HCT116 (cell line): ENCODE measurements at regions not wholly inside any gene's neighbourhood (a gene's known extent, or its start where the extent isn't known, plus 50 kb on each side); places are given as distances from the start of the nearest gene placed in this dataset.

Experiments
- ATAC-seq: fragments of 200-7000 bp; cut with Tn5 transposase; 2 replicates; pipeline ENCODE4 v1.9.1; 2020; ENCODE audit warnings: mild to moderate bottlenecking, moderate library complexity
- BruUV-seq: library from RNA; stranded (reverse); fragments of 400-500 nt; replicated peaks from 2 replicates; lab custom pipeline; 2021; lab: Mats Ljungman, UMichigan
- CTCF ChIA-PET: fragments of 300-600 bp; sonication (Branson Sonifier 250); formaldehyde crosslinking; loops from one replicate; lab custom pipeline; 2021; ENCODE audit warnings: antibody characterized with exemption; lab: Charles Lee
- POLR2A ChIA-PET: fragments of 300-600, 350-600 bp; sonication (Branson Sonifier 250); formaldehyde crosslinking; loops from one replicate; lab custom pipeline; 2021; ENCODE audit warnings: antibody characterized with exemption; lab: Charles Lee
- RAD21 ChIA-PET, 2 experiments: fragments of 300-600 bp; sonication (Branson Sonifier 250); formaldehyde crosslinking; loops; one replicate each; lab custom pipeline; 2023; ENCODE audit warnings: low total read pairs in 2 of 2; ENCODE audit not compliant: uncharacterized antibody in 2 of 2, unreplicated experiment in 2 of 2, low non-redundant PET in 1 of 2; lab: Charles Lee
- DNase-seq: peaks from one replicate; pipeline ENCODE4 v3.0.0-alpha.2; 2010; ENCODE audit warnings: low read depth, low spot score
- H2AFZ ChIP-seq: fragments of 200-600 bp; shearing (Covaris generic), sonication (generic); 2 replicates; pipeline ENCODE4 v1.6.1; 2017; ENCODE audit warnings: low read depth, mixed run types, mixed read lengths, antibody characterized with exemption, low read length; ENCODE audit not compliant: poor library complexity, severe bottlenecking
- H3K27ac ChIP-seq: 2 replicates; pipeline ENCODE4 v1.5.1; 2012; ENCODE audit warnings: low read depth, low read length
- H3K27me3 ChIP-seq: fragments of 200-600 bp; sonication (generic); 2 replicates; pipeline ENCODE4 v1.6.1; 2016; ENCODE audit warnings: mixed run types, low read length, mixed read lengths; ENCODE audit not compliant: insufficient read depth
- H3K36me3 ChIP-seq, 2 experiments: fragments of 200-500 bp in 1 of 2; fragments of 200-600 bp in 1 of 2; sonication (Bioruptor generic) in 1 of 2; sonication (generic) in 1 of 2; 2 replicates each; pipeline versions ENCODE4 v1.5.1 to v1.6.1; 2014 to 2016; ENCODE audit warnings: low read length in 2 of 2, inconsistent platforms in 1 of 2, mixed read lengths in 1 of 2, mixed run types in 1 of 2; ENCODE audit not compliant: insufficient read depth in 2 of 2, control insufficient read depth in 1 of 2
- H3K4me1 ChIP-seq, 2 experiments: fragments of 200-600 bp in 1 of 2; sonication (generic) in 1 of 2; 2 replicates each; pipeline versions ENCODE4 v1.5.1 to v1.6.1; 2012 to 2017; ENCODE audit warnings: low read length in 2 of 2, inconsistent platforms in 1 of 2, mild to moderate bottlenecking in 1 of 2, mixed read lengths in 1 of 2, mixed run types in 1 of 2, moderate library complexity in 1 of 2; ENCODE audit not compliant: insufficient read depth in 2 of 2, control insufficient read depth in 1 of 2
- H3K4me2 ChIP-seq: fragments of 200-600 bp; sonication (generic); 2 replicates; pipeline ENCODE4 v1.6.1; 2017; ENCODE audit warnings: mixed run types, low read length, mixed read lengths
- H3K4me3 ChIP-seq, 2 experiments: fragments of 200-600 bp in 1 of 2; sonication (generic) in 1 of 2; replicated peaks in 1 of 2; 2 replicates each; pipeline ENCODE4 v1.5.1; 2011 to 2016; ENCODE audit warnings: low read length in 2 of 2, control low read depth in 1 of 2, low read depth in 1 of 2, mild to moderate bottlenecking in 1 of 2, mixed read lengths in 1 of 2, mixed run types in 1 of 2
- H3K79me2 ChIP-seq: fragments of 200-600 bp; sonication (generic); 2 replicates; pipeline ENCODE4 v1.6.1; 2017; ENCODE audit warnings: mild to moderate bottlenecking, mixed run types, low read length, moderate library complexity, mixed read lengths; ENCODE audit not compliant: insufficient read depth
- H3K9ac ChIP-seq: fragments of 200-600 bp; sonication (generic); 2 replicates; pipeline ENCODE4 v1.6.1; 2016; ENCODE audit warnings: low read length, mixed read lengths
- H3K9me2 ChIP-seq: fragments of 200-600 bp; sonication (generic), shearing (Covaris generic); 2 replicates; pipeline ENCODE4 v1.6.1; 2017; ENCODE audit warnings: mixed run types, mild to moderate bottlenecking, moderate library complexity; ENCODE audit not compliant: insufficient read depth
- H3K9me3 ChIP-seq, 2 experiments: fragments of 200-500 bp in 1 of 2; fragments of 200-600 bp in 1 of 2; sonication (Bioruptor generic) in 1 of 2; sonication (generic) in 1 of 2; 2 replicates each; pipeline ENCODE4 v1.6.1; 2014 to 2017; ENCODE audit warnings: low read length in 2 of 2, mixed read lengths in 2 of 2, inconsistent platforms in 1 of 2, low read depth in 1 of 2, mild to moderate bottlenecking in 1 of 2, mixed run types in 1 of 2, moderate library complexity in 1 of 2; ENCODE audit not compliant: control insufficient read depth in 1 of 2, insufficient read depth in 1 of 2
- H4K20me1 ChIP-seq: fragments of 200-600 bp; sonication (generic), shearing (Covaris generic); 2 replicates; pipeline ENCODE4 v1.6.1; 2017; ENCODE audit warnings: mixed run types, mild to moderate bottlenecking, moderate library complexity; ENCODE audit not compliant: insufficient read depth
- ATF3 ChIP-seq: IDR thresholded peaks from 2 replicates; pipeline ENCODE4 v1.6.1; 2012
- CEBPB ChIP-seq: IDR thresholded peaks from 2 replicates; pipeline ENCODE4 v1.6.1; 2012; ENCODE audit warnings: low read depth
- CTCF ChIP-seq, 3 experiments: fragments of 200-600 bp in 1 of 3; sonication (generic) in 1 of 3; IDR thresholded peaks in 2 of 3; conservative IDR thresholded peaks in 1 of 3; 2 replicates each; pipeline ENCODE4 v1.5.1; 2012 to 2017; ENCODE audit warnings: low read depth in 2 of 3, low read length in 2 of 3, antibody characterized with exemption in 1 of 3, borderline replicate concordance in 1 of 3, control low read depth in 1 of 3, mild to moderate bottlenecking in 1 of 3, mixed read lengths in 1 of 3, mixed run types in 1 of 3, moderate library complexity in 1 of 3; ENCODE audit not compliant: insufficient read depth in 1 of 3
- EGR1 ChIP-seq: IDR thresholded peaks from 2 replicates; pipeline ENCODE4 v1.6.1; 2012; ENCODE audit warnings: low read depth
- ELF1 ChIP-seq: IDR thresholded peaks from 2 replicates; pipeline ENCODE4 v1.6.1; 2012; ENCODE audit warnings: low read depth, borderline replicate concordance
- EZH2 ChIP-seq: fragments of 200-600 bp; sonication (generic); IDR thresholded peaks from 2 replicates; pipeline ENCODE4 v1.6.1; 2017; ENCODE audit warnings: antibody characterized with exemption, mixed run types
- JUND ChIP-seq: IDR thresholded peaks from 2 replicates; pipeline ENCODE4 v1.6.1; 2012
- POLR2A ChIP-seq: IDR thresholded peaks from 2 replicates; pipeline ENCODE4 v1.7.0; 2011; ENCODE audit warnings: borderline replicate concordance; ENCODE audit not compliant: insufficient read depth, insufficient read length; ENCODE audit errors: extremely low read depth
- RAD21 ChIP-seq: IDR thresholded peaks from 2 replicates; pipeline ENCODE4 v1.6.1; 2012; ENCODE audit warnings: low read depth, mild to moderate bottlenecking
- REST ChIP-seq: IDR thresholded peaks from 2 replicates; pipeline ENCODE4 v1.6.1; 2012; ENCODE audit warnings: low read depth
- YY1 ChIP-seq: IDR thresholded peaks from 2 replicates; pipeline ENCODE4 v1.6.1; 2011; ENCODE audit warnings: low read length, low read depth, moderate library complexity, mild to moderate bottlenecking; ENCODE audit not compliant: insufficient replicate concordance; ENCODE audit errors: extremely low read depth
- ZBTB33 ChIP-seq: IDR thresholded peaks from 2 replicates; pipeline ENCODE4 v1.6.1; 2011; ENCODE audit warnings: mild to moderate bottlenecking, low read length, moderate library complexity; ENCODE audit not compliant: insufficient replicate concordance; ENCODE audit errors: extremely low read depth
- intact Hi-C: fragments of 100-400 bp; cut with micrococcal nuclease; formaldehyde crosslinking; loops from 2 replicates; pipeline ENCODE4 v1.10.0; 2022

GRCh38 chr7:125222596-125222995 lies 293.0 kb upstream of the POT1 start:
- no peak for TF ChIP-seq JUND
- TF ChIP-seq ELF1, result no peak
- TF ChIP-seq EZH2, result no peak
- no peak for TF ChIP-seq RAD21
- TF ChIP-seq ZBTB33, result no peak
- no peak for TF ChIP-seq POLR2A
- TF ChIP-seq ATF3, result no peak
- TF ChIP-seq REST, result no peak
- TF ChIP-seq EGR1, result no peak
- no peak for TF ChIP-seq YY1
- no peak for TF ChIP-seq CTCF (IDR thresholded peaks at IDR 0.05 in 2 of 3, conservative IDR thresholded peaks at IDR 0.05 in 1 of 3; ENCODE audit: borderline replicate concordance in 1 of 3, insufficient read depth in 1 of 3, low read depth in 2 of 3, low read length in 2 of 3)
- no peak for TF ChIP-seq CEBPB
- TF ChIP-seq, all 23 proteins: peak for 0
- Histone ChIP-seq H3K4me2 (no peak overlapping the region), H3K27ac (no peak overlapping the region), H3K9ac (no peak overlapping the region), H3K79me2 (no peaks in the 10 kb centered on the region), H3K27me3 (no peaks in the 10 kb centered on the region), H3K4me1 (no peaks in the 10 kb centered on the region), H3K36me3 (no peaks in the 10 kb centered on the region), H3K9me2 (no peaks in the 10 kb centered on the region), H2AFZ (no peak overlapping the region), H3K4me3 (no peak overlapping the region), H4K20me1 (no peaks in the 10 kb centered on the region), H3K9me3 (no peaks in the 10 kb centered on the region)
- DNase-seq (no peak), ATAC-seq (no peak)
- CTCF ChIA-PET, result no interaction called here
- POLR2A ChIA-PET, result no interaction called here
- RAD21 ChIA-PET, result no interaction called here
- no TSS peak for BruUV-seq
- intact Hi-C loops, result no loop called here
